ENCODE measurements at regions not wholly inside any gene's neighbourhood (a gene's known extent, or its start where the extent isn't known, plus 50 kb on each side); places are given as distances from the start of the nearest gene placed in this dataset.

GRCh38 chr6:15986027-15986629 lies 142.8 kb upstream of the MYLIP start:
- no peak overlapping the region for H4K8ac ChIP-seq (ENCODE audit: low read length)
- WGBS = 97% methylated on average over 5 of the region's 5 CpGs

GRCh38 chr6:15985379-15985959 lies 143.4 kb upstream of the MYLIP start:
- H3K4me3 ChIP-seq (ENCODE audit: insufficient read depth in 1 of 2, low read depth in 1 of 2, low read length in 2 of 2) = no peak overlapping the region
- no peak overlapping the region for H3K4ac ChIP-seq (ENCODE audit: low read depth in 1 of 2, low read length in 2 of 2)
- H3K14ac ChIP-seq (ENCODE audit: low read length in 2 of 2) = no peak overlapping the region
- no peak overlapping the region for H2BK120ac ChIP-seq (ENCODE audit: low read depth, low read length)
- no CpG with 5 or more reads among the region's 3 CpGs for WGBS
- no peaks in the 10 kb centered on the region for H3K79me1 ChIP-seq (replicated peaks; ENCODE audit: low read length, poor library complexity, severe bottlenecking)
- no peak overlapping the region for H3K23ac ChIP-seq (ENCODE audit: low read length in 2 of 2)
- H3K4me2 ChIP-seq (ENCODE audit: low read length, poor library complexity, severe bottlenecking) = no peak overlapping the region
- H3K27me3 ChIP-seq (ENCODE audit: control insufficient read depth in 1 of 2, insufficient read depth in 1 of 2, low read length in 2 of 2) = peaks cover 4 to 11% of the 10 kb centered on the region in 2 experiments
- H3K18ac ChIP-seq (ENCODE audit: low read depth in 1 of 2, low read length in 2 of 2) = no peak overlapping the region
- H3K36me3 ChIP-seq (ENCODE audit: control insufficient read depth in 1 of 2, insufficient read depth in 2 of 2, low read depth in 1 of 2, low read length in 2 of 2) = no peaks in the 10 kb centered on the region
- no peak overlapping the region for H4K8ac ChIP-seq (ENCODE audit: low read length)
- DNase-seq = no peak
- H2BK12ac ChIP-seq (ENCODE audit: low read length in 2 of 2) = no peak overlapping the region
- H3K9ac ChIP-seq (ENCODE audit: low read length) = no peak overlapping the region
- H2BK15ac ChIP-seq (ENCODE audit: low read depth, poor library complexity, severe bottlenecking) = no peak overlapping the region
- no peaks in the 10 kb centered on the region for H3K4me1 ChIP-seq (ENCODE audit: control insufficient read depth, insufficient read depth, low read depth, low read length)
- H3K27ac ChIP-seq (ENCODE audit: low read length, poor library complexity, severe bottlenecking) = no peak overlapping the region
- H2AFZ ChIP-seq (ENCODE audit: low read depth, low read length) = no peak overlapping the region
- H2AK5ac ChIP-seq (ENCODE audit: low read length, severe bottlenecking) = no peak overlapping the region
- no peak overlapping the region for H2BK5ac ChIP-seq (ENCODE audit: low read depth, low read length, poor library complexity, severe bottlenecking)
- no peak overlapping the region for H4K91ac ChIP-seq (ENCODE audit: low read length)
- no peaks in the 10 kb centered on the region for H3K9me3 ChIP-seq (ENCODE audit: control insufficient read depth, low read length)

More at GRCh38 chr6:15986027-15986629, 142.8 kb upstream of the MYLIP start:
- Histone ChIP-seq H3K79me1 (replicated peaks; ENCODE audit: low read length, poor library complexity, severe bottlenecking) (no peaks in the 10 kb centered on the region), H3K9me3 (ENCODE audit: control insufficient read depth, low read length) (no peaks in the 10 kb centered on the region), H2BK15ac (ENCODE audit: low read depth, poor library complexity, severe bottlenecking) (no peak overlapping the region), H2BK12ac (ENCODE audit: low read length in 2 of 2) (peak overlapping the region in 1 of 2 experiments; percentile 35), H3K23ac (ENCODE audit: low read length in 2 of 2) (no peak overlapping the region), H3K4ac (ENCODE audit: low read depth in 1 of 2, low read length in 2 of 2) (no peak overlapping the region), H2AK5ac (ENCODE audit: low read length, severe bottlenecking) (no peak overlapping the region), H2BK5ac (ENCODE audit: low read depth, low read length, poor library complexity, severe bottlenecking) (no peak overlapping the region), H3K27ac (ENCODE audit: low read length, poor library complexity, severe bottlenecking) (no peak overlapping the region), H2BK120ac (ENCODE audit: low read depth, low read length) (no peak overlapping the region), H4K91ac (ENCODE audit: low read length) (no peak overlapping the region), H3K9ac (ENCODE audit: low read length) (no peak overlapping the region), H3K36me3 (ENCODE audit: control insufficient read depth in 1 of 2, insufficient read depth in 2 of 2, low read depth in 1 of 2, low read length in 2 of 2) (no peaks in the 10 kb centered on the region), H3K27me3 (ENCODE audit: control insufficient read depth in 1 of 2, insufficient read depth in 1 of 2, low read length in 2 of 2) (peaks cover 0 to 14% of the 10 kb centered on the region in 2 experiments), H3K14ac (ENCODE audit: low read length in 2 of 2) (no peak overlapping the region), H3K18ac (ENCODE audit: low read depth in 1 of 2, low read length in 2 of 2) (peak overlapping the region in 1 of 2 experiments; percentile 55), H3K4me3 (ENCODE audit: insufficient read depth in 1 of 2, low read depth in 1 of 2, low read length in 2 of 2) (no peak overlapping the region), H3K4me1 (ENCODE audit: control insufficient read depth, insufficient read depth, low read depth, low read length) (no peaks in the 10 kb centered on the region), H2AFZ (ENCODE audit: low read depth, low read length) (no peak overlapping the region), H3K4me2 (ENCODE audit: low read length, poor library complexity, severe bottlenecking) (no peak overlapping the region)
- no peak for DNase-seq

GRCh38 chr6:15981956-15982355 lies 146.9 kb upstream of the MYLIP start:
- H2BK5ac ChIP-seq (ENCODE audit: low read depth, low read length, poor library complexity, severe bottlenecking) = no peak overlapping the region
- H2BK120ac ChIP-seq (ENCODE audit: low read depth, low read length) = no peak overlapping the region
- no peak overlapping the region for H3K14ac ChIP-seq (ENCODE audit: low read length in 2 of 2)
- no peak overlapping the region for H3K18ac ChIP-seq (ENCODE audit: low read depth in 1 of 2, low read length in 2 of 2)
- H2BK12ac ChIP-seq (ENCODE audit: low read length in 2 of 2) = no peak overlapping the region
- WGBS = 98% methylated on average over 9 of the region's 9 CpGs
- H3K4me1 ChIP-seq (ENCODE audit: control insufficient read depth, insufficient read depth, low read depth, low read length) = no peaks in the 10 kb centered on the region
- no peak overlapping the region for H4K8ac ChIP-seq (ENCODE audit: low read length)
- no peaks in the 10 kb centered on the region for H3K9me3 ChIP-seq (ENCODE audit: control insufficient read depth, low read length)
- no peak overlapping the region for H3K4ac ChIP-seq (ENCODE audit: low read depth in 1 of 2, low read length in 2 of 2)
- no peak overlapping the region for H3K4me3 ChIP-seq (ENCODE audit: insufficient read depth in 1 of 2, low read depth in 1 of 2, low read length in 2 of 2)
- H3K4me2 ChIP-seq (ENCODE audit: low read length, poor library complexity, severe bottlenecking) = no peak overlapping the region
- H3K23ac ChIP-seq (ENCODE audit: low read length in 2 of 2) = no peak overlapping the region
- no peaks in the 10 kb centered on the region for H3K79me1 ChIP-seq (replicated peaks; ENCODE audit: low read length, poor library complexity, severe bottlenecking)
- H3K27me3 ChIP-seq (ENCODE audit: control insufficient read depth in 1 of 2, insufficient read depth in 1 of 2, low read length in 2 of 2) = peaks cover 6 to 7% of the 10 kb centered on the region in 2 experiments
- H3K9ac ChIP-seq (ENCODE audit: low read length) = no peak overlapping the region
- no peak overlapping the region for H2AK5ac ChIP-seq (ENCODE audit: low read length, severe bottlenecking)
- no peak overlapping the region for H3K27ac ChIP-seq (ENCODE audit: low read length, poor library complexity, severe bottlenecking)
- H4K91ac ChIP-seq (ENCODE audit: low read length) = no peak overlapping the region
- H2AFZ ChIP-seq (ENCODE audit: low read depth, low read length) = no peak overlapping the region
- DNase-seq = no peak
- H2BK15ac ChIP-seq (ENCODE audit: low read depth, poor library complexity, severe bottlenecking) = no peak overlapping the region
- H3K36me3 ChIP-seq (ENCODE audit: control insufficient read depth in 1 of 2, insufficient read depth in 2 of 2, low read depth in 1 of 2, low read length in 2 of 2) = no peaks in the 10 kb centered on the region

- no peak overlapping the region for H2BK15ac ChIP-seq (ENCODE audit: low read depth, poor library complexity, severe bottlenecking)
- no peak overlapping the region for H3K4me2 ChIP-seq (ENCODE audit: low read length, poor library complexity, severe bottlenecking)
- H3K4me3 ChIP-seq (ENCODE audit: insufficient read depth in 1 of 2, low read depth in 1 of 2, low read length in 2 of 2) = no peak overlapping the region
- no peak for DNase-seq
- no peaks in the 10 kb centered on the region for H3K9me3 ChIP-seq (ENCODE audit: control insufficient read depth, low read length)
- no peak overlapping the region for H3K18ac ChIP-seq (ENCODE audit: low read depth in 1 of 2, low read length in 2 of 2)
- no peak overlapping the region for H3K4ac ChIP-seq (ENCODE audit: low read depth in 1 of 2, low read length in 2 of 2)
- H2AK5ac ChIP-seq (ENCODE audit: low read length, severe bottlenecking) = no peak overlapping the region
- no peaks in the 10 kb centered on the region for H3K79me1 ChIP-seq (replicated peaks; ENCODE audit: low read length, poor library complexity, severe bottlenecking)
- H3K14ac ChIP-seq (ENCODE audit: low read length in 2 of 2) = no peak overlapping the region
- no peaks in the 10 kb centered on the region for H3K36me3 ChIP-seq (ENCODE audit: control insufficient read depth in 1 of 2, insufficient read depth in 2 of 2, low read depth in 1 of 2, low read length in 2 of 2)
- H3K4me1 ChIP-seq (ENCODE audit: control insufficient read depth, insufficient read depth, low read depth, low read length) = no peaks in the 10 kb centered on the region
- H2AFZ ChIP-seq (ENCODE audit: low read depth, low read length) = no peak overlapping the region
- 91% methylated on average over 4 of the region's 4 CpGs for WGBS
- peak overlapping the region; percentile 37 for H4K8ac ChIP-seq (ENCODE audit: low read length)
- no peak overlapping the region for H3K23ac ChIP-seq (ENCODE audit: low read length in 2 of 2)
- H2BK12ac ChIP-seq (ENCODE audit: low read length in 2 of 2) = no peak overlapping the region
- no peak overlapping the region for H3K27ac ChIP-seq (ENCODE audit: low read length, poor library complexity, severe bottlenecking)
- H4K91ac ChIP-seq (ENCODE audit: low read length) = peak overlapping the region; percentile 21
- H3K27me3 ChIP-seq (ENCODE audit: control insufficient read depth in 1 of 2, insufficient read depth in 1 of 2, low read length in 2 of 2) = peaks cover 6 to 7% of the 10 kb centered on the region in 2 experiments
- no peak overlapping the region for H2BK5ac ChIP-seq (ENCODE audit: low read depth, low read length, poor library complexity, severe bottlenecking)
- no peak overlapping the region for H2BK120ac ChIP-seq (ENCODE audit: low read depth, low read length)
- no peak overlapping the region for H3K9ac ChIP-seq (ENCODE audit: low read length)
These were observed 148.1 kb upstream of the MYLIP start for GRCh38 chr6:15980801-15981200.
